ENCODE measurements at regions not wholly inside any gene's neighbourhood (a gene's known extent, or its start where the extent isn't known, plus 50 kb on each side); places are given as distances from the start of the nearest gene placed in this dataset.
"Not testable (repeated sequence)": the region's sequence is repeated elsewhere in the genome, so short reads cannot be mapped to it uniquely, and the experiment has no call there.

DNA sequence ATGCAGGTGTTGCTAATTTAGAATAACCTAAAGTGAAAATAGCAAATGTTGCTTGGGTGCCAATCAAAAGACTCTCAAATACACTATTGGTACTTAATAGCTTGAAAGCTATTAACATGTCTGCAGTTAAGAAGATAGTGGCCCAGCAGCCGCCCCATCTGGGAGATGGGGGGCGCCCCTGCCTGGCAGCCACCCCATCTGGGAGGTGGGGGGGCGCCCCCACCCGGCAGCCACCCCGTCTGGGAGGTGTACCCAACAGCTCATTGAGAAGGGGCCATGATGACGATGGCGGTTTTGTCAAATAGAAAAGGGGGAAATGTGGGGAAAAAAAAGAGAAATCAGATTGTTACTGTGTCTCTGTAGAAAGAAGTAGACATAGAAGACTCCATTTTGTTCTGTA lies 923.1 kb upstream of the MDGA2 start:
- no peak for DNase-seq (ENCODE audit: low read depth, low spot score)

GRCh38 chr14:48586099-48586498 lies 910.7 kb upstream of the MDGA2 start:
- DNase-seq (ENCODE audit: low read depth, low spot score) = no peak

DNA sequence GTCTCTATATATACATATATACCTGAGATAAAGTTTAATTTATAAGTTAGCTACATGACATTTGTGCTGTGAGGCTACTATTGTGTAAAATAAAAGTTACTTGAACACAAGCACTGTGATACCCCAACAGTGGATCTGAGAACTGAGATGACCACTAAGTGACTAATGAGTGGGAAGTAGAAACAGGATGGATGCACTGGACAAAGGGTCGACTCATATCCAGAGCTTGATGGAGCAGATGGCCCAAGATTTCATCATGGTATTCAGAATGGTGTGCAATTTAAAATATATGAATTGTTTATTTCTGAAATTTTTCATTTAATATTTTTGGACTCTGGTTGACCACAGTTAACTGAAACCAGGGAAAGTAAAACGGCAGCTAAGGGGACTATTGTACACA lies 908.6 kb upstream of the MDGA2 start:
- no peak for DNase-seq (ENCODE audit: low read depth, low spot score)

GRCh38 chr14:48582938-48583337 lies 907.5 kb upstream of the MDGA2 start:
- no peak for DNase-seq (ENCODE audit: low read depth, low spot score)

- no peak for DNase-seq (ENCODE audit: low read depth, low spot score)
Measured at GRCh38 chr14:48580692-48581091, 905.3 kb upstream of the MDGA2 start.

DNA sequence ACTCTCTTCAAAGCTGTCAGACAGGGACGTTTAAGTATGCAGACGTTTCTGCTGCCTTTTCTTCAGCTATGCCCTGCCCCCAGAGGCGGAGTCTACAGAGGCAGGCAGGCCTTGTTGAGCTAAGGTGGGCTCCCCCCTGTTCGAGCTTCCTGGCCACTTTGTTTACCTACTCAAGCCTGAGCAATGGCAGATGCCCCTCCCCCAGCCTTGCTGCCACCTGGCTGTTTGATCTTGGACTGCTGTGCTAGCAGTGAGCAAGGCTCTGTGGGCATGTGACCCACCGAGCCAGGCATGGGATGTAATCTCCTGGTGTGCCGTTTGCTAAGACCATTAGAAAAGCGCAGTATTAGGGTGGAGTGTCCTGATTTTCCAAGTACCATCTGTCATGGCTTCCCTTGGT lies 900.4 kb upstream of the MDGA2 start:
- no peak for DNase-seq (ENCODE audit: low read depth, low spot score)

GRCh38 chr14:48568688-48569087 lies 893.3 kb upstream of the MDGA2 start:
- DNase-seq (ENCODE audit: low read depth, low spot score) = no peak

GRCh38 chr14:48568252-48568651 lies 892.8 kb upstream of the MDGA2 start:
- DNase-seq (ENCODE audit: low read depth, low spot score) = no peak

GRCh38 chr14:48563489-48563888 lies 888.1 kb upstream of the MDGA2 start:
- no peak for DNase-seq (ENCODE audit: low read depth, low spot score)

GRCh38 chr14:48561438-48561837 lies 886.0 kb upstream of the MDGA2 start:
- not testable (repeated sequence) for DNase-seq (ENCODE audit: low read depth, low spot score)

GRCh38 chr14:48560421-48560820 lies 885.0 kb upstream of the MDGA2 start:
- no peak for DNase-seq (ENCODE audit: low read depth, low spot score)

DNA sequence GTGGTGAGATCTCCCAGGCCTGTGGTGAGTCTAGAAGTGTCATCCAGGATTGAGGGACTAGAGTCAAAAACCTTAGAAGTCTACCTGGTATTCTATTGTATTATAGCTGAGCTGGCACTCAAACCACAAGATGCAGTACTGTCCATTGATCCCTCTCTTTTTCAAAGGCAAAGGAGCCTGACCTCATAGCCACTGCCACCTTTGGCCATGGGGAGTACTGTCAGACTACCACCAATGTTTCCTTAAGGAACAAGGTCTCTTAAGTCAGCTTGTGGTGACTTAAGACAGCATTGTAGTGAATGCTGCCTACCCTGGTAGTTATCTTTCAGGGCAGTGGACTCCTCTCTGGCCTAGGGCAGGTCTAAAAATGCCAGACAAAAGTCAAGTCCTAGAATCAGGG lies 878.0 kb upstream of the MDGA2 start:
- DNase-seq (ENCODE audit: low read depth, low spot score) = no peak

DNA sequence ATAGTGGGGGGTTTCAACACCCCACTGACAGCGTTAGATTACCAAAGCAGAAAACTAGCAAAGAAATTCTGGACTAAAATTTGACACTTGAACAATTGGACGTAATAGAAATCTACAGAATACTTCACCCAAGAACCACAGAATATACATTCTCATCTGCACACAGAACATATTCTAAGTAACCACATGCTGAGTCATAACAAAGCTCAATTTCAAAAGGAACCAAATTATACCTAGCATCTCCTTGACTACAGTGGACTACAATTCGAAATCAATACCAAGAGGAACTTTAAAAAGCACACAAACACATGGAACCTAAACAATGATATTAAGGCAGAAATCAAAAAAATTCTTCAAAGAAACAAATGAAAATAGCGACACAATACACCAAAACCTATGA lies 871.6 kb upstream of the MDGA2 start:
- no peak for DNase-seq (ENCODE audit: low read depth, low spot score)

GRCh38 chr14:48537600-48537999 lies 862.2 kb upstream of the MDGA2 start:
- no peak for DNase-seq (ENCODE audit: low read depth, low spot score)

GRCh38 chr14:48536318-48536717 lies 860.9 kb upstream of the MDGA2 start:
- no peak for DNase-seq (ENCODE audit: low read depth, low spot score)

- DNase-seq (ENCODE audit: low read depth, low spot score) = no peak
Measured at GRCh38 chr14:48527832-48528231, 852.4 kb upstream of the MDGA2 start.

DNA sequence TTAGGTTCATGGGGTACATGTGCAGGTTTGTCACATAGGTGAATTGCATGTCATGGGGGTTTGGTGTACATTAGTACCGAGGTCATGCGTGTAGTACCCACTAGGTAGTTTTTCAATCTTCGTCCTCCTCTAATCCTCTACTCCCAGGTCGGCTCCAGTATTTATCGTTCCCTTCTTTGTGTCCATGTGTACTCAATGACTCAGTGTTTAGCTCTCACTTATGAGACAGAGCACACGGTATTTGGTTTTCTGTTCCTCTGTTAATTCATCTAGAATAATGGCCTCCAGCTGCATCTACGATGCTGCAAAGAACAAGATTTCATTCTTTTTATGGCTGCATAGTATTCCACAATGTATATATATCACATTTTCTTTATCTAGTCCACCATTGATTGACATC lies 850.9 kb upstream of the MDGA2 start:
- no peak for DNase-seq (ENCODE audit: low read depth, low spot score)

GRCh38 chr14:48504921-48505320 lies 829.5 kb upstream of the MDGA2 start:
- no peak for DNase-seq (ENCODE audit: low read depth, low spot score)

- DNase-seq (ENCODE audit: low read depth, low spot score) = no peak
Measured at GRCh38 chr14:48490756-48491155, 815.4 kb upstream of the MDGA2 start.

DNA sequence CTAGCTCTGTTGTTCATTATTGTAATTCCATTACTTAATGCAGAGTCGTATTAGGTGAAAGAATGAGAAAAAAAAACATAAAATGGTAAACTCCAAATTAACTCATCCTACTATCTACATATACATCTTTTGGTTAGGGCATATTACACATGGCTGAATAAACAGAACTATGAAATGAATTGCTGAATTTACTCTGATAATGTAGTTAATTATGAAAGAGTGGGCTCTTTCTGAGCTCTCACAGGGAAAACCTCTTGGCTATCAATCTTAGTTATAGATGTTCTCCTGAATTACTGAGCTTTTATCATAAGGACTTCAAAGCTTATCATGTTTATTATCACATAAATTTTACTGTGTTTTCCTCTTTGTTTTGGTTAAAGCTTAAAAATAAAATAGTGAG lies 798.5 kb upstream of the MDGA2 start:
- no peak for DNase-seq (ENCODE audit: low read depth, low spot score)

DNA sequence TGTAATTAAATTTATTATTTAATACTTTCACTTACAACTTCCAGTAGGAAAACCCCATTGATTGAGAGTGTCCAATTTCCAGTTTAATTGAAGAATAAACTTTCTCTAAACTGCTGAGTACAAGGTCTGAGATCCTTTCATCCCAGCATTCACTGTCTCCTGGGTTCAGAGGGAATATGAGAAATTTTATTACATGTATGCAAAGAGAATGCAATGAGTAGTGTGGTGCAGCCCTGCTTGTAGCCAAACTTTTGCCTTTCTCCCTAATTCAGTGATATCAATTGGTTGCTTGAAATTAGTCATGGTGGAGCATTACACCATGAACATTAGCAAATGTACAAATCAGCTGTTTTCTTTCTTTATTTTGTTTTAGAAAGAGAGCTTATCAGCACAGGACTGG lies 780.6 kb upstream of the MDGA2 start:
- DNase-seq (ENCODE audit: low read depth, low spot score) = no peak

DNA sequence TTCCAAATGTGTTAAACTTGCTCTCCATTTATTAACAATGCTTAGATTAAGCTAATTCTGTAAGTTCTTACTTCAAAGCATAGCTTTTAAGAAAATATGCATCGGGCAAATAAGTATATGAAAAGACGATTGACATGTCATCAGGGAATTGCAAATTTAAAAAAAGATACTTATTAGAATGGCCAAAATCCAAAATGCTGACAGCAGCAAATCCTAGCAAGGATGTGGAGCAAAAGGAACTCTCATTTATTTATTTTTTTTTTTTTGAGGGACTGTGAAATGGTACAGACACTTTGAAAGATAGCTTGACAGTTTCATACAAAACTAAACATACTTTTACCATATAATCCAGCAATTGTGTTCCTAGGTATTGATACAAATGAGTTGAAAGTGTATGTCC lies 779.5 kb upstream of the MDGA2 start:
- DNase-seq (ENCODE audit: low read depth, low spot score) = no peak

DNA sequence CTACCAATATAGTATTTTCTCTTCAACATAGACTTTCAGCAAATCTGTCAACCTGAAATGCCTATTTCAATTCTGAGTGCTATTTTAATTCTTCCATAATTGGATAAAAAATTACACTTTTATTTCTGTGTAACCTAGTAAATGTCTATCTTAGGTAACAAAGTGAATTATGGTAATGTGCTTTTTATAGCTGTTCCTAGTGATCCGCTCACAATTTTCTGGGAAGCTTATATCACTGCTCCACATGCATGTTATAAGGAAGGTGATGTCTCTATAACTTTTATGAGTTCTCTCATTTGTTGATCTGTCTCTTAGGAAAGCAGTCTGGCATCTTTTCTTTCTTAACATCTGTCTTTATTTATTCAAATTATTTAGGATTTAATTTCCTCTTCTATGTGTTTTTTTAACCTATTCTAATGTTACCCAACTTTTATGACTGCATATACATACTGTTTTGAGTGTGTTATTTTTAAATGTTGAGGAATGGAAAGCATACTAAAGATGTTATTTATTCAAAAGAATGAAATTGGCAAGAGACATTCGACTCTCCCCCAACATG lies 777.1 kb upstream of the MDGA2 start:
- DNase-seq (ENCODE audit: low read depth, low spot score) = no peak

- no peak for DNase-seq (ENCODE audit: low read depth, low spot score)
Measured at GRCh38 chr14:48435221-48435620, 759.8 kb upstream of the MDGA2 start.

DNA sequence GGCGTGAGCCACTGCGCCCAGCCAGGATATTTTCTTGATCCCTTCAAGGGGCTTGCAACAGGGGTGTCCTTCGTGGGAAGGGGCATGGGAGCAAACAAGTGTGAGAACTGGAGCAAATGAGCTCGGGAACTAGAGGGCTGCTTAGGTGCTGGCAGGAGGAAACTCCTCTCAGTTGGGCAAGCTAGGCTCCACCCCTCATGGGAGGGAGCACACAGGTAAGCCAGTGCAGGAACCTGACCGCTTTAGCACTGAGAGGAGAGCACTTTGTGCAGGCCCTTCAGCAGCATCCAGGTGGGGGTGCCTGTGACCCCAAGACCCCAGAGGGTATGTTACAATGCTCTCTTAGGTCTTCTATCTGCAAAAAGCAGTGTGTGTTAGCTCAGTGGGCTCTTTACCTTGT lies 755.4 kb upstream of the MDGA2 start:
- no peak for DNase-seq (ENCODE audit: low read depth, low spot score)
